Transverse colon (tissue), 3 donors: ENCODE measurements at regions not wholly inside any gene's neighbourhood (a gene's known extent, or its start where the extent isn't known, plus 50 kb on each side); places are given as distances from the start of the nearest gene placed in this dataset.

Experiments
- CTCF ChIP-seq, 5 experiments: fragments of 200-600 bp in 3 of 5; fragments of 450-650 bp in 2 of 5; sonication (generic) in 3 of 5; IDR thresholded peaks; 1 replicate in 2 of 5; 2 replicates in 3 of 5; pipeline ENCODE4 v1.5.1; 2016 to 2017; ENCODE audit warnings: antibody characterized with exemption in 5 of 5, inconsistent platforms in 3 of 5, mild to moderate bottlenecking in 2 of 5, moderate library complexity in 1 of 5
- POLR2A ChIP-seq: fragments of 450-650 bp; IDR thresholded peaks from one replicate; pipeline ENCODE4 v1.6.1; 2016; ENCODE audit warnings: antibody characterized with exemption, mild to moderate bottlenecking, moderate library complexity

- TF ChIP-seq POLR2A (no peak), CTCF (IDR thresholded peaks at IDR 0.05) (no peak)
Measured at GRCh38 chr11:70867281-70868047, 384.9 kb downstream of the SHANK2 start.
